CD8-positive, alpha-beta memory T cell (primary cell): ENCODE measurements at regions not wholly inside any gene's neighbourhood (a gene's known extent, or its start where the extent isn't known, plus 50 kb on each side); places are given as distances from the start of the nearest gene placed in this dataset.
A peak's percentile ranks its signal among the peaks of the same experiment; 100 is the strongest.

Source experiments
- CTCF ChIA-PET: fragments of 350-600 bp; sonication (Branson Sonifier 250); formaldehyde crosslinking; loops from one replicate; lab custom pipeline; 2021; ENCODE audit warnings: antibody characterized with exemption; lab: Charles Lee
- POLR2A ChIA-PET: fragments of 350-600 bp; sonication (Branson Sonifier 250); formaldehyde crosslinking; loops from one replicate; lab custom pipeline; 2021; ENCODE audit warnings: antibody characterized with exemption; lab: Charles Lee
- DNase-seq, 5 donors: peaks; one replicate each; pipeline versions ENCODE4 v3.0.0 to v3.0.0-alpha.2; 2020 to 2022; ENCODE audit warnings: mixed read lengths in 1 of 5
- H3K27ac ChIP-seq: one replicate; pipeline ENCODE4 v1.7.0; 2013; ENCODE audit warnings: low read depth, mild to moderate bottlenecking, low read length, moderate library complexity
- H3K27me3 ChIP-seq: 2 replicates; pipeline ENCODE4 v1.7.0; 2013; ENCODE audit warnings: low read length, mild to moderate bottlenecking; ENCODE audit not compliant: insufficient read depth, poor library complexity, severe bottlenecking
- H3K36me3 ChIP-seq: 2 replicates; pipeline ENCODE4 v1.7.0; 2013; ENCODE audit warnings: mild to moderate bottlenecking, low read length, moderate library complexity; ENCODE audit not compliant: insufficient read depth
- H3K4me1 ChIP-seq: 2 replicates; pipeline ENCODE4 v1.7.0; 2013; ENCODE audit warnings: mild to moderate bottlenecking, low read length, moderate library complexity; ENCODE audit not compliant: insufficient read depth
- H3K4me3 ChIP-seq: 2 replicates; pipeline ENCODE4 v1.7.0; 2013; ENCODE audit warnings: mild to moderate bottlenecking, low read length
- H3K9me3 ChIP-seq: 2 replicates; pipeline ENCODE4 v1.7.0; 2013; ENCODE audit warnings: mild to moderate bottlenecking, low read length
- H3K27ac Mint-ChIP-seq, 8 donors: one replicate each; pipeline ENCODE4 v1.8.0; 2020 to 2021; ENCODE audit warnings: mixed read lengths in 8 of 8, mild to moderate bottlenecking in 6 of 8, inconsistent platforms in 3 of 8, moderate library complexity in 3 of 8
- H3K27me3 Mint-ChIP-seq, 2 donors: one replicate each; pipeline ENCODE4 v1.8.0; 2020 to 2021; ENCODE audit warnings: mixed read lengths in 2 of 2, mild to moderate bottlenecking in 1 of 2, moderate library complexity in 1 of 2
- H3K36me3 Mint-ChIP-seq, 3 donors: one replicate each; pipeline ENCODE4 v1.8.0; 2020 to 2021; ENCODE audit warnings: mixed read lengths in 3 of 3, inconsistent platforms in 1 of 3, mild to moderate bottlenecking in 1 of 3
- H3K4me1 Mint-ChIP-seq, 3 donors: one replicate each; pipeline ENCODE4 v1.8.0; 2020 to 2021; ENCODE audit warnings: mixed read lengths in 3 of 3, inconsistent platforms in 1 of 3, mild to moderate bottlenecking in 1 of 3
- H3K4me3 Mint-ChIP-seq, 7 donors: one replicate each; pipeline ENCODE4 v1.8.0; 2020 to 2021; ENCODE audit warnings: mixed read lengths in 7 of 7, mild to moderate bottlenecking in 6 of 7, moderate library complexity in 4 of 7, inconsistent platforms in 2 of 7
- H3K9me3 Mint-ChIP-seq, 5 donors: one replicate each; pipeline ENCODE4 v1.8.0; 2020 to 2022; ENCODE audit warnings: mixed read lengths in 5 of 5, mild to moderate bottlenecking in 3 of 5, moderate library complexity in 2 of 5, inconsistent platforms in 1 of 5

DNA sequence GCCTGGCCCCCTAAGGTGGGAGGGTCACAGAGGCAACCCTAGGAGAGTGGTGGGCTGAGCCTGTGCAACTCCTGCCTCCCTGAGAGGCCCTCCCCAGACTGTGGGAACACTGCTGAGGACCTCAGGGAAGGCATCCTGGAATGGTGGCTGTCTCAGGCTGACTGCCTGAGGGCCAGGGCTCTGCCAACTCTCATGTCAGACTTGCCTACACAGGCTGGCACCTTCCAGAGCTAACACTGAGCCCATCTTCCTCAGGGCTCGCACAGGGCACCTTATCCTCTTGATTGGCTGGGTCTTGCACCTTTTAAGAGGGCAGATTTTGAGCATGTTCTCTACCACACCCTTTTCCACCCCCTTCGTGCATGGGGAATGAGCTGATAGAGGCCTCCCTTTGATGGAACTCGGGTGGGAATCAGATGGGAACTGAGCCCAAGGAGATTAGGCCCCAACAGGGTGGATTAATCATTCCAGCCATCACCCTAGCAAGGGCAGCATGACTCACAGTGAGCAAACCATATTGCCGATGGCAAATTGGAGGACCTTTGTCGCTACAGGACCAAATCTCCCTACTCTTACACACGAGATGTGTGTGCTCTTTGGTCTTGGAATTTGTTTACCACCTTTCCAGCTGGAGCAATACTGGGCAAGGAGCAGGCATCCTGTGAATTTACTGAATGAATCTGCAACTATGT, 702.8 kb downstream of the VRK1 start:
- ChIA-PET CTCF (no interaction called here), POLR2A (no interaction called here)

DNA sequence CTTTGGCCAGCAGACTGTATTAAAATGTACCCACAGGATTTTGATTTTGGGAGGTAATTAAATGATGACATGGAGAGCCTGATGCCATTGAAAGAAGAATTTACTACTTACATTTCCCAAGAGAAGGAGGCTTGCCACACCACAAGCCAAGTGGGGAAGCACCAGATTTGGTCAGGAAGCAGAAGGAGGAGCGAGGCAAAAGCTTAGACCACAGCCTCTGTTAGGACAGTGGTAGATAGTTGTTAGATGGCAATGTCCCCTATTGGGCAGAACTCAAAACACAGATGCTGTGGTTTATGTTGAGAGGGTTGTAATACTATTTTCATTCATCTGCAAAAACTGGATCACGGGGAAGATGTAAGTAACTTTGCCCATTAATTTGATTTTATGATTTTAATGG, 709.4 kb downstream of the VRK1 start:
- no peak for DNase-seq
- Histone ChIP-seq H3K4me3 (no peak overlapping the region), H3K4me1 (no peaks in the 10 kb centered on the region), H3K9me3 (no peaks in the 10 kb centered on the region), H3K27ac (no peak overlapping the region), H3K36me3 (no peaks in the 10 kb centered on the region), H3K27me3 (no peaks in the 10 kb centered on the region)
- ChIA-PET POLR2A (no interaction called here), CTCF (no interaction called here)
- H3K36me3 Mint-ChIP-seq, result peaks cover 0 to 26% (median 5%) of the 10 kb centered on the region in 3 donors
- peaks cover 0 to 2% of the 10 kb centered on the region in 2 donors for H3K27me3 Mint-ChIP-seq
- H3K9me3 Mint-ChIP-seq, result no peaks in the 10 kb centered on the region
- H3K4me1 Mint-ChIP-seq, result peaks cover 0 to 5% (median 3%) of the 10 kb centered on the region in 3 donors
- H3K27ac Mint-ChIP-seq, result no peak overlapping the region
- H3K4me3 Mint-ChIP-seq, result no peak overlapping the region

More for the DNA sequence above, 702.8 kb downstream of the VRK1 start:
- Mint-ChIP-seq H3K9me3 (no peaks in the 10 kb centered on the region), H3K27ac (no peak overlapping the region), H3K4me3 (no peak overlapping the region), H3K27me3 (no peaks in the 10 kb centered on the region), H3K36me3 (peaks cover 0 to 4% (median 0%) of the 10 kb centered on the region in 3 donors), H3K4me1 (no peaks in the 10 kb centered on the region)
- no peaks in the 10 kb centered on the region for H3K36me3 ChIP-seq
- H3K4me1 ChIP-seq, result no peaks in the 10 kb centered on the region
- H3K27me3 ChIP-seq, result no peaks in the 10 kb centered on the region
- no peak overlapping the region for H3K27ac ChIP-seq
- DNase-seq, result no peak
- H3K4me3 ChIP-seq, result no peak overlapping the region
- H3K9me3 ChIP-seq, result no peaks in the 10 kb centered on the region

DNA sequence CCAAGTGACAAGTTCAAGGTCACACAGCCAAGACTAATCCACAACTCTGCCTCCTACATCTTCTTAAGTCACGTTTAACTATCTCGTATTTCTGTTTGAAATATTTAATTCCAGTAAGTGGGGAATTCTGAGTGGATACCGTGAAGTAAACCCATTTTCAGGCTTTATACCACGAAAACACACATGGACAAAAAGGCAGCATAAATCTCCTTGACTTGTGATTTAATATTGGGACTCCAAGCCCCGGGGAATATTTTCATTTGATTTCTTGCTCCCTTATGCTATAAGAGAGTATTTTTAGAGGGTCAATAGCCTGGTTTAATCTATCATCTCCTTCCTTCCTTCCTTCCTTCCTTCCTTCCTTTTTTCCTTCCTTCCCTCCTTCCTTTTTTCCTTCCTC, 716.7 kb downstream of the VRK1 start:
- no peak overlapping the region for H3K4me3 ChIP-seq
- Mint-ChIP-seq H3K4me3 (no peak overlapping the region), H3K27me3 (peaks cover 0 to 2% of the 10 kb centered on the region in 2 donors), H3K36me3 (peaks cover 0 to 8% (median 3%) of the 10 kb centered on the region in 3 donors), H3K9me3 (no peaks in the 10 kb centered on the region), H3K4me1 (no peaks in the 10 kb centered on the region), H3K27ac (peak overlapping the region in 2 of 8 donors; percentile 12 to 42)
- CTCF ChIA-PET, result no interaction called here
- no peaks in the 10 kb centered on the region for H3K36me3 ChIP-seq
- H3K27ac ChIP-seq, result no peak overlapping the region
- H3K4me1 ChIP-seq, result no peaks in the 10 kb centered on the region
- no peak for DNase-seq
- POLR2A ChIA-PET, result no interaction called here
- H3K27me3 ChIP-seq, result no peaks in the 10 kb centered on the region
- no peaks in the 10 kb centered on the region for H3K9me3 ChIP-seq

DNA sequence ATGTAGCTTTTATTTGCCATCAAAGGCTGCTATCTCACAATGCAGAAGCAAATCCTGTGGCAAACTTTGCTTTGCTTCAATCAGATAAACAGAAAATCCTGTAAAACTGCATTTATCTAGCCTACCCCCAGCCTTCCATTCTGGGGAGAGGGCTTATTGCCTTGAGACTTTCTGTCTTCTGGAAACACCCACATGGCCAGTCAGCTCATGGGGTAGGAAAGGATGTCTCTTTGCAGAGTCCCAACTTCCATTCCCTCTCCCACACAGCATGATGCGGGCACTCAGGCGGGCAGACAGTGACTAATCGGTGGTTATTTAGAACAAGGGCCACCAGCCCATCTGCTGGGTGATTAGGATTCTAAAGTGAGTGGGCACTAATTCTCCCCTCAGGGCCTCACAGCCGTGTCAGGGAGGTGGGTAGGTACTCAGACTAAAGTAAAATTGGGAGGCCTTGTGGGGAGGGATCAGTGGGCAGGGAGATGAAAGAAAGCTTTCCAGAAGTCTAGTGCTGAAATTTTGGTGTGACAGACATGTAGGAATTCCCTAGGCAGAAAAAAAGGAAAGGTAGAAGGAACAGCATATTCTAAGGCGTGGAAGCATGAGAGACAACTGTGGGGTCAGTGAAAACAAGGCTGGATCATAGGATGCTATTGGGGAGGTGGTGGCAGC, 720.5 kb downstream of the VRK1 start:
- no peak for DNase-seq
- Mint-ChIP-seq H3K4me3 (no peak overlapping the region), H3K27me3 (peaks cover 0 to 2% of the 10 kb centered on the region in 2 donors), H3K27ac (no peak overlapping the region), H3K4me1 (peaks cover 0 to 3% (median 0%) of the 10 kb centered on the region in 3 donors), H3K36me3 (peaks cover 0 to 11% (median 2%) of the 10 kb centered on the region in 3 donors), H3K9me3 (no peaks in the 10 kb centered on the region)
- no peak overlapping the region for H3K4me3 ChIP-seq
- H3K9me3 ChIP-seq, result no peaks in the 10 kb centered on the region
- H3K36me3 ChIP-seq, result no peaks in the 10 kb centered on the region
- H3K4me1 ChIP-seq, result no peaks in the 10 kb centered on the region
- H3K27ac ChIP-seq, result no peak overlapping the region
- POLR2A ChIA-PET, result no interaction called here
- CTCF ChIA-PET, result no interaction called here
- H3K27me3 ChIP-seq, result no peaks in the 10 kb centered on the region

DNA sequence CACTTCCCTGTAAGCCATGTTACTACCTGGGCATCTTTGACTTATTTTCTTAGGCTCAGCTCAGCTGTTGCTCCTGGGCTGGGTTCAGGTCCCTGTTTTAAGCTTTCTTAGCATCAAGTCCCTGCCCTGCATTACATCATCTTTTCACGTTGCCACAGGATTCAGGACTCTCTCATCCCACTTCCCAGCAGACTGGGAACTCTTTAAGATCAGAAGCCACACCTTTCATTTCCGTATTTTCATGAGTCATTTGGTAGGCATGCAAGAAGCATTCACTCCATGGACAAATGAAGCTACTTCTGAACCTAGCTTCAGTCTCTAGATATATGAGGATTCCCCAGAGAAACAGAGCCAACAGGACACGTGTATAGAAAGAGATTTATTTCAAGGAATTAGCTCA, 726.8 kb downstream of the VRK1 start:
- Histone ChIP-seq H3K9me3 (no peaks in the 10 kb centered on the region), H3K4me1 (no peaks in the 10 kb centered on the region), H3K36me3 (no peaks in the 10 kb centered on the region), H3K27ac (no peak overlapping the region), H3K27me3 (no peaks in the 10 kb centered on the region), H3K4me3 (no peak overlapping the region)
- Mint-ChIP-seq H3K9me3 (no peaks in the 10 kb centered on the region), H3K27ac (no peak overlapping the region), H3K4me3 (no peak overlapping the region), H3K36me3 (peaks cover 0 to 19% (median 2%) of the 10 kb centered on the region in 3 donors), H3K27me3 (peaks cover 0 to 2% of the 10 kb centered on the region in 2 donors), H3K4me1 (peaks cover 18 to 32% (median 20%) of the 10 kb centered on the region in 3 donors)
- POLR2A ChIA-PET, result no interaction called here
- DNase-seq, result no peak
- CTCF ChIA-PET, result no interaction called here

DNA sequence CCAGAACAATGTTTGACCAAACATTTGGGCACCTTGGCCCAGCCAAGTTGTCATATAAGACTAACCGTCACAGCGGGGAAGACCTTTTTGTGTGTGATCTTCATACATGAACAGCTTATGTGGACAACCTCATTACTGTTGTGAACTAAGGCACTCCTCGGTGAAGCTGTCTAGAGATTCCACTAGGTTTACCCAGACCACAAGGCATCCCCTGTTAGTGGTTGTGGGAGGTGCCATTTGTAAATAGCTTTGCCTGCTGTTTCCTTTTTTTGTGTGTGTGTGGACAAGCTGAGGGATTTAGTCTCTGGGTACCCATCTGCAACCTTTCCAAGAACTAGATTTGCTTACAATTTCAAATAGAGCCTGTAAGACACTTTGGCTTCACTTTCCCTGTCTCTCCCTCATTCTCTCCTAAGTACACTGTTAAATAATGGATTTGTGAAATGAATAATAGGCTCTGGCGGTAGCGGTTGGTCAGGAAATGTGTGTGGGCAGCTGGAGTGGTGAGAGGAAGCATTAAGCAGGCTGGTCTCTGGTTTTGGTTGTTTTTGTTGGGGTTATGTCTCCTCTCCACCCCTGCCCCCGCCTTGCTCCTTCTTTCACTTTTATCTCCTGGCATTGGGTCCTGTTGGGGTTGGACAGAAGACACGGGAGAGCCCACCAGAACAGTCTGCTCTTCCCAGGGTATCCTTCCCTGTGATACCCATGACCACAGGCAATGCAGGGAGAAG, 727.6 kb downstream of the VRK1 start:
- H3K4me1 ChIP-seq, result no peaks in the 10 kb centered on the region
- DNase-seq, result no peak
- Mint-ChIP-seq H3K4me1 (peaks cover 18 to 32% (median 20%) of the 10 kb centered on the region in 3 donors), H3K27ac (peak overlapping the region in 7 of 8 donors; percentile 54 to 87 (median 70)), H3K9me3 (no peaks in the 10 kb centered on the region), H3K36me3 (peaks cover 0 to 19% (median 2%) of the 10 kb centered on the region in 3 donors), H3K27me3 (peaks cover 0 to 2% of the 10 kb centered on the region in 2 donors), H3K4me3 (peak overlapping the region in 6 of 7 donors; percentile 61 to 74 (median 68))
- H3K4me3 ChIP-seq, result no peak overlapping the region
- ChIA-PET CTCF (no interaction called here), POLR2A (no interaction called here)
- H3K27ac ChIP-seq, result no peak overlapping the region
- no peaks in the 10 kb centered on the region for H3K36me3 ChIP-seq
- H3K27me3 ChIP-seq, result no peaks in the 10 kb centered on the region
- H3K9me3 ChIP-seq, result no peaks in the 10 kb centered on the region

DNA sequence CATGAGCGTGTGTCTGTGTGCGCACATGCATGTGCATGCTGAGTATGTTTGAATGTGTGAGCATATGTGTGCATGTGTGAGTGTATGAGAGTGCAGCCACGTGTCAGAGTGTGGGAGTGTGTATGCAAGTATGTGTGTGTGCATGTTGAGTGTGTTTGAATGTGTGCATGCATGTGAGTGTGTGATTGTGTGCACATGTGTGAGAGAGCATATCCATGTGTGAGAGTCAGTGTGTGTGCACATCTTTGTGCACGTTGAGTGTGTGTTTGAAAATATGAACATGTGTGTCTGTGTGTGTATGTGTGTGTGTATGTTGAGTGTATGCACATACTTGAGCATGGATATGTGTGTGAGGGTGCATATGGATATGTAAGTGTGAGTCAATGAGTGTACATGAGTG, 730.8 kb downstream of the VRK1 start:
- H3K4me3 ChIP-seq, result no peak overlapping the region
- H3K36me3 ChIP-seq, result no peaks in the 10 kb centered on the region
- no peak overlapping the region for H3K4me3 Mint-ChIP-seq
- H3K27ac Mint-ChIP-seq, result peak overlapping the region in 2 of 8 donors; percentile 3 to 10
- DNase-seq, result no peak
- H3K4me1 Mint-ChIP-seq, result peaks cover 16 to 32% (median 20%) of the 10 kb centered on the region in 3 donors
- no peaks in the 10 kb centered on the region for H3K27me3 ChIP-seq
- no peaks in the 10 kb centered on the region for H3K27me3 Mint-ChIP-seq
- peaks cover 0 to 6% (median 2%) of the 10 kb centered on the region in 3 donors for H3K36me3 Mint-ChIP-seq
- H3K9me3 ChIP-seq, result no peaks in the 10 kb centered on the region
- H3K9me3 Mint-ChIP-seq, result no peaks in the 10 kb centered on the region
- H3K4me1 ChIP-seq, result no peaks in the 10 kb centered on the region
- H3K27ac ChIP-seq, result no peak overlapping the region
- ChIA-PET POLR2A (no interaction called here), CTCF (no interaction called here)

DNA sequence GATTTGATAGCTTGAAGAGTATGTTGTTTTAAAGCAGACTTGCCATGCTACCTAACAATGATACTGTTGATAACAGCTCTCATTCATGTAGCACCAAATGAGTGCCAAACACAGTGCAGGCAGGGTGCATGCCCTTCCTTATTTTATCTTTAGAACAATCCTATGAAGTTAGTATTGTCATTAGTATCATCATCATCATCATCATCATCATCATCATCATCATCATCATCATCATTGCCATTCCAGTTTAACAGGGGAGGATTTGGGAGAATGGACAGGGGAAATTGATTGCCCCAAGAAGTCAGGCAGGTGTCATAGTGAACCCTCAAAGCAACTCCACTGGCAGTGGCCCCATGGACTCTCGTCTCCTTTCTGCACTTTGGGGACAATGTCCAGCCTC, 734.9 kb downstream of the VRK1 start:
- POLR2A ChIA-PET, result no interaction called here

More for the DNA sequence above, 734.9 kb downstream of the VRK1 start:
- no peak overlapping the region for H3K4me3 ChIP-seq
- H3K36me3 Mint-ChIP-seq, result peaks cover 0 to 6% (median 5%) of the 10 kb centered on the region in 3 donors
- no peak for DNase-seq
- CTCF ChIA-PET, result no interaction called here
- peak overlapping the region in 2 of 8 donors; percentile 72 to 86 for H3K27ac Mint-ChIP-seq
- H3K27me3 ChIP-seq, result no peaks in the 10 kb centered on the region
- H3K27me3 Mint-ChIP-seq, result peaks cover 0 to 1% of the 10 kb centered on the region in 2 donors
- H3K4me3 Mint-ChIP-seq, result no peak overlapping the region
- H3K9me3 Mint-ChIP-seq, result no peaks in the 10 kb centered on the region
- no peaks in the 10 kb centered on the region for H3K36me3 ChIP-seq
- peaks cover 0 to 9% (median 2%) of the 10 kb centered on the region in 3 donors for H3K4me1 Mint-ChIP-seq
- H3K4me1 ChIP-seq, result no peaks in the 10 kb centered on the region
- no peaks in the 10 kb centered on the region for H3K9me3 ChIP-seq
- no peak overlapping the region for H3K27ac ChIP-seq
